GM10248 (cell line): ENCODE measurements at regions not wholly inside any gene's neighbourhood (a gene's known extent, or its start where the extent isn't known, plus 50 kb on each side); places are given as distances from the start of the nearest gene placed in this dataset.

Source experiments
- CTCF ChIA-PET: fragments of 300-600 bp; sonication (Branson Sonifier 250); formaldehyde crosslinking; extraction: SDS; loops from one replicate; lab custom pipeline; 2021; ENCODE audit warnings: antibody characterized with exemption; lab: Yijun Ruan, JAX
- POLR2A ChIA-PET: fragments of 350-650 bp; sonication (Branson Sonifier 250); formaldehyde crosslinking; extraction: SDS; loops from one replicate; lab custom pipeline; 2020; ENCODE audit warnings: antibody characterized with exemption; lab: Yijun Ruan, JAX
- DNase-seq: peaks from one replicate; pipeline ENCODE4 v3.0.0; 2012; ENCODE audit errors: extremely low spot score
- CTCF ChIP-seq: IDR thresholded peaks from 2 replicates; pipeline ENCODE4 v1.5.1; 2012; ENCODE audit warnings: mild to moderate bottlenecking, low read depth; ENCODE audit errors: extremely low read depth, missing control alignments, control extremely low read depth

GRCh38 chr18:55861266-55861665 lies 273.3 kb upstream of the TCF4 start:
- peak; percentile 15 for TF ChIP-seq CTCF
- POLR2A ChIA-PET, result no interaction called here
- CTCF ChIA-PET, result interaction anchor here (1.0 to 1.4 kb wide), 3 partner anchors 9 to 85 kb away, joined by 3 read pairs; no protein-coding TSS in a partner anchor
- DNase-seq, result no peak

- TF ChIP-seq CTCF, result no peak
- ChIA-PET CTCF (no interaction called here), POLR2A (no interaction called here)
- no peak for DNase-seq
Measured at GRCh38 chr18:55858661-55859515, 270.9 kb upstream of the TCF4 start.

GRCh38 chr18:55857956-55858355 lies 270.0 kb upstream of the TCF4 start:
- ChIA-PET CTCF (no interaction called here), POLR2A (no interaction called here)
- DNase-seq, result no peak
- no peak for TF ChIP-seq CTCF

- CTCF ChIA-PET, result no interaction called here
- POLR2A ChIA-PET, result no interaction called here
- TF ChIP-seq CTCF, result no peak
- no peak for DNase-seq
Measured at GRCh38 chr18:55857409-55857808, 269.4 kb upstream of the TCF4 start.

GRCh38 chr18:55856679-55857078 lies 268.7 kb upstream of the TCF4 start:
- no peak for TF ChIP-seq CTCF
- no peak for DNase-seq
- CTCF ChIA-PET, result no interaction called here
- POLR2A ChIA-PET, result no interaction called here

- CTCF ChIA-PET, result no interaction called here
- no peak for DNase-seq
- TF ChIP-seq CTCF, result no peak
- POLR2A ChIA-PET, result no interaction called here
Measured at GRCh38 chr18:55856229-55856628, 268.2 kb upstream of the TCF4 start.
